NCI-H1105 (cell line): ENCODE measurements at regions not wholly inside any gene's neighbourhood (a gene's known extent, or its start where the extent isn't known, plus 50 kb on each side); places are given as distances from the start of the nearest gene placed in this dataset.
A peak's percentile ranks its signal among the peaks of the same experiment; 100 is the strongest.
"Not testable (repeated sequence)": the region's sequence is repeated elsewhere in the genome, so short reads cannot be mapped to it uniquely, and the experiment has no call there.

Source experiments
- DNase-seq: peaks from one replicate; lab custom pipeline; 2025; lab: John Stamatoyannopoulos, UW

DNA sequence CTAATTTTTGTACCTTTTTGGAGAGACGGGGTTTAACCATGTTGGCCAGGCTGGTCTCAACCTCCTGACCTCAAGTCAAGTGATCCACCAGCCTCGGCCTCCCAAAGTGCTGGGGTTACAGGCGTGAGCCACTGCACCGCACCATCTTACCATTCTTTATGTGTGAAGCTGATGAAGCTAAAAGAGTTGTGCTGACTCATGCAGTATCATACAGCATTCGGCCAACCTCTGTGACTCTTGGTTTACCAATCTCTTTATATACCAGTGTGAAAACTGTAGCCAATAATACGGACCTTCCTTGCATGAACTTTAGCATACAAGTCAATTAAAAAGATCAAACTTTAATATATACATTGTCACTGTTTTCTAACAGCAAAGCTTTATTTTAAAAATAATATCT is 878.2 kb upstream of the MBL2 start:
- no peak for DNase-seq

- DNase-seq, result not testable (repeated sequence)
Observed at GRCh38 chr10:53647221-53647620, 874.6 kb upstream of the MBL2 start.

DNA sequence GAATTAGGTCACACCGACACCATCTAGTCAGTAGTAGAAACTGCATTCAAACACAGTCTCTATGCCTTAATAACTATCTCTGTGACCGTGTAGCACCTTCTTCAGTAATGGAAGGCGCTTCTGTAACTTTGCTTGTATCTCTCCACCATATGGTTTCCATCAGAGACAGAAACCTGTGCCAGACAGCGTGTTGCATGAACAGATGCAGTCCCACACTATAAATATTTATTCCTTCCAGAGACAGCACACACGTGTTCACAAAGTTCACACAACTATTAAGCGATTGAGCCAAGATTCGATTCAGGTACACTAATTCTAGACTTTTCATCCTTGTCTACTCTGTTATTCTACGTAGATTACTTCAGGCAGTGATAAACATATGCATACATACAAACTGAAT is 873.9 kb upstream of the MBL2 start:
- DNase-seq, result no peak

GRCh38 chr10:53645951-53646350 is 873.4 kb upstream of the MBL2 start:
- no peak for DNase-seq

- no peak for DNase-seq
Observed at GRCh38 chr10:53638006-53638405, 865.4 kb upstream of the MBL2 start.

DNA sequence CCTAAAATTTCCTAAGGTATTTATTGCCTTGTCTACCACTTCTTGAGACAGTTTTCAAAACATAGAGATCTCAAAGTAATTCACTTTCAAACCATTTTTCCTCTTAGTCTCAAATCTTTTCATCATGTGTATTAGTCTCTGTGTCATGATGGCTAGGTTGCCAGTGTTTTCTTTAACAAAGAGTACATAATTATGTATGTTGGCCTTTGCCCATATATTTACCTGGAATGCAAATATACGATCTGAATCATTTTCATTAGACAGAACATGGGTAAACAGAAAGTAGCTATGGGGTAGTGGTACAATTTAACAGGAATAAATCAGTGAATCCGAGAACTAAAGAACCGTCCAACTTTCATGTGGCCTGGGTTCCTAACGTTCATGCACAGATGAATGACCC is 852.1 kb upstream of the MBL2 start:
- no peak for DNase-seq

DNA sequence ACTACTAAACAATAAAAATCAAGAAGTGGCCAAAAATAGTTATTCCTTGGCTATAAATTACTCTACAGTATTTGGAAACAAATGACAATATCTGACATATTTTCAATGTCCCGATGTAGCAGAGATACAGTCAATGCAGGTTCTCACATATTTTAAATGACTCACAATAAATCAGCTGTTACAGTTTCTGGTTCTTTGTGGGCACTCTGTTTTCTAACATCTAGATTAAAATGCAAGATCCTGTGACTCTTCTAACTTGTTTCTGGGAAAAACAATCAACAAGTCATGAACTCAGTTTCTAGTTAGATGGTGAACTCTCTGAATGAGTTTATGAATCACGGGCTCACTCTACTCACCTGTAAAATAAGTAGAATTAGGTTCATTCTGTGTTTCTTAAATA is 849.6 kb upstream of the MBL2 start:
- DNase-seq, result no peak

- DNase-seq, result no peak
Observed at GRCh38 chr10:53619671-53620070, 847.1 kb upstream of the MBL2 start.

DNA sequence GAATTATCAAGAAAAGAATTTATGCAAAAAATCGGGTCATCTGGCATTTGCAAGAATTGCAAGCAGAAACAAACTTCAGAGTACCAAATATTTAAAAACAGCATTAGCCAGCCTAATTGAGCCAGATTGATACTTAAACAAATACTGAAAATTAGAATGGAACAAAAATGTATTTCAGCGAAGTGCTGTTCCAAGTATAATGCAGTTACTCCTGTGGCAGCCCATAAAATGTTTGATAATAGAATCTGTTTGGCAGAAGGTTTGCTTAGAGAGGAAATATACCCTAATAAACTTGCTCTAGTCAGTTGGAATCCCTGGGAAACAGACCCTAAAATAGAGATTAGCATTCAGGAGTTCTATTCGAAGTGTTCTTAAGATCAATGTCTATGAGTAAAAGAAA is 835.1 kb upstream of the MBL2 start:
- no peak for DNase-seq

DNA sequence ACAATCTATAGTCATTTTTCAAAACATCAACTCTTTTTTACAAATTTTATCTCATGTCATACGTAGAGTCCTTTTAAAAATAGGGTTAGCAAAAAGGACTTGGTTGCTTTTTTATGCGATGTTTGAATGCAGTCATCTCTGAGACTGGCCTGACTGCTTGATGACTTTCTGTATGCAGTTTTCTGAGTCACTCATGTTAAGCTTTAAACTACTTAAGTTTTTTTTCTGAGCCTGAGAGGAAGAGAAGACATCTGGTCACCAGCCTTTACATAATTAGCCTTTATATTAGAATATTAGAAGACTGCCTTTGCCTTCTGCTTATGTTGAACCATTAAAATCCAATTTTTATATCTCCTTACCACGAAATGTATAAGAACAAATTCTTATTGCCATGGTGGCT is 834.4 kb upstream of the MBL2 start:
- DNase-seq, result no peak

DNA sequence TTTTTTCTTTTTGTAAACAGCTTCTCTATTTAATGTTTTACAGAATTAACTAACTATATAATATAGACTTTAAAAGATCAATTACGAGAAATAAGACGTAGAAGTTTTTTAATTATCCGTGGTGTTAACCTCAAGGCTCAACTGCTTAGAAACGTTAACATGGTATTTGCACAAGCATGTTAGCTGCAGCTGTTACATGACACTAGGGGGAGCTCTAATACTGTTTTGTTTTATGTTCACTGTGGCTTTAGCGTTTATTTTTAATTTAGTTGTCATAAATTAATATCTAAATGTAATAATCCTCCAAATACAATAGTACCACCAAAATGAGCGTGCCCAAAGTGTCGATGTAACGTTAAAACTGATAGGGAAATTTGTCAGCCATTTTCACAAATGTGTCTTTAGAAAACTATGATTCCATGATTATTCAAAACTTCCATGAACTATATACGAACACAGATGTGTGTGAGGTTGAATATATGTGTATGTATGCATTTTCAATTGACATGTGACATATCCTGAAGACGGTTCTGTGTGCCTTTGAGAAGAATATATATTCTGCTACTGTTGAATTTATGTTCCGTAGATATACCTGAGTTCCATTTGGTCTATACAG is 828.8 kb upstream of the MBL2 start:
- DNase-seq, result peak; percentile 15

GRCh38 chr10:53598914-53599313 is 826.3 kb upstream of the MBL2 start:
- no peak for DNase-seq

DNA sequence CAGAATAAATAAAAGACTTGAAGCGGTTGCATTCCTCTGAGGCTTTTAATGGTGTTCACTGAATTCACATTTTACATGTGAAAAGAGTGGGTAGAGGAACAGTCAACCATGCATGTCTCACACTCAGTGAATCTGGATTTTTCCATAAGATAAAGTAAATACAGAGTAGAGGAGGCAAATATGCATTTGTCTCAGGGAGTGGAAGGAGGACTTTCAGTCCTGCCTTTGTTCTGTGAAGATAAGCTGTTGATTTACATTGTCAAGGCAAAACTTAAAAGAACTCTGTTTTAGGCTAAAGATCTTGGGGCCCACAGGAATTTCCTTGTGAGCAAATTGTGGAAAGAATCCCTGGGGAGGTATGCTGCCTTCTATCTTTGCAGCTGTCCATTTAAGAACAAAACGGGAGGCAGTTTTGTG is 825.3 kb upstream of the MBL2 start:
- no peak for DNase-seq

DNA sequence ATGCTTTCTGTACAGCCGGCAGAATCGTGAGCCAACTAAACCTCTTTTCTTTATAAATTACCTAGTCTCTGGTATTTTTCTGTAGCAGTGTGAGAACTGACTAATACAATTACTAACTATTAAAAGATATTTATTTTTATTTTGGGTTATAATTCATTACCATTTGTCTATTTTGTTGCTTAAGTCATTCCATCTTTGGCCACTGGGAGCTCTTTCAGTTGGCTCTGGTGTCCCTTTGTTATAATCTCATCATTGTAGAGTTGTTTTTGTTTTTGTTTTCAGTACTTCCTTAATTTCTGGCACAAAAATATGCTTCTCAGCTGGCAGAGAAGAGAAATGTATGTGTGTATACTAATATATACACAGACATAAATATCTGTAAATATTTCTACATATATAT is 807.9 kb upstream of the MBL2 start:
- DNase-seq, result no peak

GRCh38 chr10:53579773-53580172 is 807.2 kb upstream of the MBL2 start:
- DNase-seq, result no peak

DNA sequence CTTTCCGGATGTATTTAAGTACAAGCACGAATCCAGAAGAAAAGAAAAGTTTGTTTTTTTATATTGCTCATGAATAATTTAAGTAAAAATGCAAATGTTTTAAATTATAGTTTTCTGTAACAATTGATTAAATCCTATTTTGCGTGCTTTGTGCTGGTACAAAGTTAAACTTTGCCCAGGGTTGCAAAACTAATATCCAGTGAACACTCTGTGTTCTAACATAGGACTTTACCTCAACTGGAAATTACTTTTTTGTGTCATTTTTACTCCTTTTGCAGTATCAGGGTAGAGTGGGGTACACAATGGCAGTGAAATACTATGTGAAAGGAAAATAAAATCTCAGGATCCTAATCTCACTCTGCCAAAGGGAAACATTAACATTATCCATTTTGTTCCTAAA is 801.4 kb upstream of the MBL2 start:
- no peak for DNase-seq

DNA sequence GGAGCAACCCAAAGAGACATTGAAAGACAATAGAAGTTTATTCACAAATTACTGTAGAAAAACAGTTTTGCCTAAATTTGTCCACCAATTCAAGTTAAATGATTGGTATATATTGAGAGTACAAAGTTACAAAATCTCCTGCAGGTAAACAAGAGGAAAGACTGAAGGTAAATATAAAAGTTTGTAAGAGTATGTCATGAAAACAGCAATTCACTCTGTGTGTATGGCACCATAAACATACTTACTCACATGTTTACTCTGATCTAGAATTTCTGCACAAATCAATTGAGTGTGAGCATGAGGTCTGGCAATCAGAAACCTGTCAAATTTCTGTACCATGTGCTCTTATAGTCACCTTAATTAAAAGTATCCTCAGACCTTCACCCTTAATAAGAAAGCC is 800.9 kb upstream of the MBL2 start:
- DNase-seq, result no peak

DNA sequence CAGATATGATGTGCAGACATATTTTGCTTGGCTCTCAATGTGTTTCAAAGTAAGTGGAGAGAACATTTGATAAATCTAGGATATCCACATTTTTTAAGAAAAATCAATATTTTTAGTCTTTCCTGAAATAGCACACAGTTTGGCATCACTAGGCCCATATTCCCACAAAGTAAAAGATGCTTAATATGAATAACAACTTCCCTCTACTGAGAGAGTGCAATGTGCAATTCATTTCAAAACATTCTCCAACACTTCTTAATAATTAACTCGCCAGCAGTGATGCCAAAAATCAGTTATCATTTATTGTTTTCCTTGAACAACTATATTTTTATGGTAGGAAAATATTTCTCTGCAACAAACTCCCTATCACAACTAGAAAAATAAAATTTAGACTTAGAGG is 800.2 kb upstream of the MBL2 start:
- no peak for DNase-seq

DNA sequence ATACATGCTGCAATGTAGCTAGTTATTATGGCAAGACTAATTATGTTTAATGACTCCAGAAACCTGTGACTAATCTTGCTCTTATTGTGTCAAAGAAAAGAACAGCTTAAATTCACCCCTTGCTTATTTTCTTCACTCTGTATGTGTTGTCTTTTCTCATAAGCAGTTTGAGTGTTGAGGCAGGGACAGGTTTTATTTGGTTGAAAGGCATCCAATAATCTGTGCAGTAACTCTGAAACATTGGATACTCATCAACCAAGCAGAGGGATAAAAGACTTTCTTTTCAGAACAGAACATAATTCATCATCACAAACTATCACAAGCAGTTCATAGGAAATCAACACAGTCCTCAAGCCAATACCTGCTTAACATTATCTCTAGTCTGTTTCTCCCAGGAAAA is 797.6 kb upstream of the MBL2 start:
- DNase-seq, result no peak

- no peak for DNase-seq
Observed at GRCh38 chr10:53569455-53569854, 796.9 kb upstream of the MBL2 start.

GRCh38 chr10:53548664-53549063 is 776.1 kb upstream of the MBL2 start:
- DNase-seq, result no peak

DNA sequence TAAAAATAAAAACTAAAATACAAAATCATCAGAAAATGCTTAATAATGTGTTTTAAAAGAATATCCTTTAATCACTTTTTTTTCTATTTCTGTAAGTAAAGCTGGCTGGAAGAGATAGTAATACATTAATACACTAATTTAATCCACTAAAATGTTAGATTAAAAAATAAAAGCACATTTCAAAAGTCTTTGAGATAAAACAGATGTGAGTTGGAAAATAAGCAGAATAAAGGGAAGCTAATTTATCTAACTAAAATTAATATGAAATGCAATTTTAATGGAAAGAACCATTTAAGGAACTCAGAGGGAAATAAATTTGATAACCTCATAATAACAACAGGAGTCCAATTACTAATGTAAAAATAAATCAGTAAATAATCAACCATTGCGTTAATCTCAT is 774.8 kb upstream of the MBL2 start:
- no peak for DNase-seq

- no peak for DNase-seq
Observed at GRCh38 chr10:53543410-53543809, 770.8 kb upstream of the MBL2 start.

- no peak for DNase-seq
Observed at GRCh38 chr10:53537508-53537907, 764.9 kb upstream of the MBL2 start.

GRCh38 chr10:53536322-53536721 is 763.7 kb upstream of the MBL2 start:
- no peak for DNase-seq
